ENCODE measurements at regions not wholly inside any gene's neighbourhood (a gene's known extent, or its start where the extent isn't known, plus 50 kb on each side); places are given as distances from the start of the nearest gene placed in this dataset.

DNA sequence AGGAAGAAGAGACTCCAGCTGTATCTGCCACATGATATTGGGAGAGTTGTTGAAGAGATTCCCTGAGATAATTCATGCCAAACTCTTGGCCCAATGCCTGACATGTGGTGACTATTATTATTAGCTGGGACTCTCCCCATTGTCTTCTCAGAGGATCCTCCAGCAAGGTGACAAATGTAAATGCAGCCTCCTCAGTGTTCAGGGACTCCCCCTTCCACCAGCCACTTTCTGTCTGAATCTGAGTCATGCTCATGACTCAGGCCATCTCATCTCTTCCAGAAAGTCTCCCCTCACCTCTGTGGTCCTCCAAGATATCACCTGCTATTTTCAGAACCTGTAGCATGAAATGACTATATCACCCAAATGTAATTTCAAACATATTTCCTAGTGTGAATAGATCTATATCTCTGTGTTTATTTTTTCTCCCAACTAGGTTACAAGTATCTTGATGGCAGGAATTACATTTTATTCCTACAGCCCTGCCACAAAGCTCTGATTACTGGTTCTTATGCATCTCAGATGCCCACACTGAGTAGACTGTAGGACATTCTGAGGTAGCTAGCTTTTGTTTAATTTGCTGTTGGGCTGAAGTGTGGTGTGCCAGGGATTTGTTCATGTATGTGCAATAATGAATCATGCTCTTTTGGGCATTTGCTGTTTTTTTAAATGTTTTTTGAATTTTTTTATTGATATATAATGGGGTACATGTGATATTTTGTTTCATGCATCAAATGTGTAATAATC is 126.6 kb upstream of the IL12B start:
- no peaks in the 10 kb centered on the region for H3K36me3 ChIP-seq
- H3K4me3 ChIP-seq, result no peak overlapping the region
- ATAC-seq, result no peak
- H3K27me3 ChIP-seq, result no peaks in the 10 kb centered on the region
- no peaks in the 10 kb centered on the region for H3K4me1 ChIP-seq
- TF ChIP-seq, protein P1, sequence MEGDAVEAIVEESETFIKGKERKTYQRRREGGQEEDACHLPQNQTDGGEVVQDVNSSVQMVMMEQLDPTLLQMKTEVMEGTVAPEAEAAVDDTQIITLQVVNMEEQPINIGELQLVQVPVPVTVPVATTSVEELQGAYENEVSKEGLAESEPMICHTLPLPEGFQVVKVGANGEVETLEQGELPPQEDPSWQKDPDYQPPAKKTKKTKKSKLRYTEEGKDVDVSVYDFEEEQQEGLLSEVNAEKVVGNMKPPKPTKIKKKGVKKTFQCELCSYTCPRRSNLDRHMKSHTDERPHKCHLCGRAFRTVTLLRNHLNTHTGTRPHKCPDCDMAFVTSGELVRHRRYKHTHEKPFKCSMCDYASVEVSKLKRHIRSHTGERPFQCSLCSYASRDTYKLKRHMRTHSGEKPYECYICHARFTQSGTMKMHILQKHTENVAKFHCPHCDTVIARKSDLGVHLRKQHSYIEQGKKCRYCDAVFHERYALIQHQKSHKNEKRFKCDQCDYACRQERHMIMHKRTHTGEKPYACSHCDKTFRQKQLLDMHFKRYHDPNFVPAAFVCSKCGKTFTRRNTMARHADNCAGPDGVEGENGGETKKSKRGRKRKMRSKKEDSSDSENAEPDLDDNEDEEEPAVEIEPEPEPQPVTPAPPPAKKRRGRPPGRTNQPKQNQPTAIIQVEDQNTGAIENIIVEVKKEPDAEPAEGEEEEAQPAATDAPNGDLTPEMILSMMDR (IDR thresholded peaks at IDR 0.05), result no peak
- TF ChIP-seq POLR2AphosphoS5 (IDR thresholded peaks at IDR 0.05), result no peak
- no peaks in the 10 kb centered on the region for H3K9me3 ChIP-seq
- H3K27ac ChIP-seq, result no peak overlapping the region

- no peak for ATAC-seq
- H3K27ac ChIP-seq, result no peak overlapping the region
- no peak overlapping the region for H3K4me3 ChIP-seq
- TF ChIP-seq POLR2AphosphoS5 (IDR thresholded peaks at IDR 0.05), result no peak
- H3K4me1 ChIP-seq, result peaks cover 0 to 2% (median 0%) of the 10 kb centered on the region in 3 donors
- 68 to 84% methylated on average over 4 of the region's 4 CpGs for WGBS, 2 donors (ENCODE audit: low coverage in 1 of 2)
- no peaks in the 10 kb centered on the region for H3K36me3 ChIP-seq
- H3K9me3 ChIP-seq, result no peaks in the 10 kb centered on the region
- no peaks in the 10 kb centered on the region for H3K27me3 ChIP-seq
These were observed 128.0 kb upstream of the IL12B start for GRCh38 chr5:159458217-159458711.

DNA sequence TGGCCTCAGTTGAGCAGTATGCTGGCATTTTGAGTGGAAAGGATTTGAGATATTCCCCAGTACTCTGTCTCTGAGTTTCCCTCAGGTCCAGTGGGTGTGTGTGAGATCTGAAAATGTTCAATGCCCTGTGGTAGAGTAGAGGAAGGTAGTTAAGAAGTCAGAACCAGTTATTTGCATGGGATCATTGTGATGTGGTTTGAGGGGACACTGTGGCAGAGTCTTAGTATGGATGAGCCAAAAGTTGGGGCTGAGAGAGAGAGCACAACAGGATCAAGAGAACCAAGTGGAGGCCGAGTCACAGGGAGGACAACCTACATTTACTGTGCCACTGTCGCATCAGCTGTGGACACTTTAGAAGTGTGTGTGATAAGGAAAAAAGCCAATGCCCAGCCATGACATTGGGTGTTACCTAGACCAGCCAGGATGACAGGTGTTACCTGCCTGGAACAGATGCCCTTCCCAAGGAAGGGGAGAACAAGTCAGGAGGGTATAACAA is 128.9 kb upstream of the IL12B start:
- no peak overlapping the region for H3K27ac ChIP-seq
- H3K9me3 ChIP-seq, result no peaks in the 10 kb centered on the region
- no peak for ATAC-seq
- H3K36me3 ChIP-seq, result no peaks in the 10 kb centered on the region
- peaks cover 0 to 2% (median 0%) of the 10 kb centered on the region in 3 donors for H3K4me1 ChIP-seq
- TF ChIP-seq, protein P1 (IDR thresholded peaks at IDR 0.05), result no peak
- no peak for TF ChIP-seq POLR2AphosphoS5 (IDR thresholded peaks at IDR 0.05)
- TF ChIP-seq POLR2A (IDR thresholded peaks at IDR 0.05), result no peak
- no peak for TF ChIP-seq EP300 (IDR thresholded peaks at IDR 0.05)
- no peak overlapping the region for H3K4me3 ChIP-seq
- WGBS, 2 donors (ENCODE audit: low coverage in 1 of 2), result 91 to 93% methylated on average over 2 of the region's 2 CpGs
- H3K27me3 ChIP-seq, result no peaks in the 10 kb centered on the region

DNA sequence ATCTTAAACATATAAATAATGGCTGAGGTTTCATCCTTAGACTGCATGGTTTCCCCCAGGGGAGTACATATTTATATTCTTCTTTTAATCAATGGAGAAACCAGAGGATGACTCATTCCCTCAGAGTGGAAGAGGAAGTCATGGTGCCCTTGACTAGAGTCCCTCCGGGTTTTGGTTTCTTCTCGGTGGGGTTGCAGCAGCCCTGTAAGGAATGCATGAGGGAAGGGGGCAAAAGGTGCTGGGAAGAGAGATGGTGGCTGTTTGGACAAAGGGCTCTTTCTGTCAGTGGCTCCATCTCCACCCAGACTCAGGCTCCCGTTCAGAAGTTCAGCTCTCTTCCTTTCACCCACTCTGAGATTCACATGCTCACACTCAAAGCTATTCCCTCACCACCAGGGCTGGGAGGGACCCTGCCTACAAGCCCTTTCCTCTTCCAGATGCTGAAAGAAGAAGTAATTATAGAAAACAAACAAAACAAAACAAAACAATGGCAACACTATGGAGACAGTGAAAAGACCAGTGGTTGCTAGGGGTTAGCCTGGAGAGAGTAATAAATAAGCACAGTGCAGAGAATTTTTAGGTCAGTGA is 129.8 kb upstream of the IL12B start:
- no peaks in the 10 kb centered on the region for H3K9me3 ChIP-seq
- H3K4me1 ChIP-seq, result peaks cover 0 to 2% (median 0%) of the 10 kb centered on the region in 3 donors
- no peak overlapping the region for H3K4me3 ChIP-seq
- H3K36me3 ChIP-seq, result no peaks in the 10 kb centered on the region
- H3K27me3 ChIP-seq, result no peaks in the 10 kb centered on the region
- TF ChIP-seq POLR2A (IDR thresholded peaks at IDR 0.05) (no peak), EP300 (IDR thresholded peaks at IDR 0.05) (no peak), POLR2AphosphoS5 (IDR thresholded peaks at IDR 0.05) (no peak)
- TF ChIP-seq, protein P1 (IDR thresholded peaks at IDR 0.05), result no peak
- H3K27ac ChIP-seq, result no peak overlapping the region
- 33% methylated on average over 3 of the region's 3 CpGs; no CpG with 5 or more reads in 1 of the 2 donors for WGBS, 2 donors (ENCODE audit: low coverage in 1 of 2)
- no peak for ATAC-seq

- H3K4me3 ChIP-seq, result no peak overlapping the region
- H3K4me1 ChIP-seq, result peaks cover 0 to 2% (median 0%) of the 10 kb centered on the region in 3 donors
- H3K27ac ChIP-seq, result no peak overlapping the region
- H3K27me3 ChIP-seq, result no peaks in the 10 kb centered on the region
- no peaks in the 10 kb centered on the region for H3K9me3 ChIP-seq
- no peak for ATAC-seq
- TF ChIP-seq, protein P1 (IDR thresholded peaks at IDR 0.05), result no peak
- peak; percentile 34 for TF ChIP-seq POLR2AphosphoS5 (IDR thresholded peaks at IDR 0.05)
- 86 to 90% methylated on average over 1 of the region's 1 CpG for WGBS, 2 donors (ENCODE audit: low coverage in 1 of 2)
- H3K36me3 ChIP-seq, result no peaks in the 10 kb centered on the region
These were observed 133.5 kb upstream of the IL12B start for GRCh38 chr5:159463590-159464321.

Data from gastroesophageal sphincter (tissue), 4 donors.